Panc1 (cell line): ENCODE measurements at regions not wholly inside any gene's neighbourhood (a gene's known extent, or its start where the extent isn't known, plus 50 kb on each side); places are given as distances from the start of the nearest gene placed in this dataset.
"Not testable (repeated sequence)": the region's sequence is repeated elsewhere in the genome, so short reads cannot be mapped to it uniquely, and the experiment has no call there.

ENCODE experiments used
- ATAC-seq: fragments of 200-7000 bp; cut with Tn5 transposase; 2 replicates; pipeline ENCODE4 v1.9.1; 2020; ENCODE audit warnings: mild to moderate bottlenecking, moderate library complexity
- BruUV-seq: library from RNA; stranded (reverse); fragments of 400-500 nt; replicated peaks from 2 replicates; lab custom pipeline; 2021; lab: Mats Ljungman, UMichigan
- CTCF ChIA-PET: fragments of 300-600 bp; sonication (Branson Sonifier 250); formaldehyde crosslinking; loops from one replicate; lab custom pipeline; 2022; ENCODE audit warnings: antibody characterized with exemption; lab: Charles Lee
- POLR2A ChIA-PET: fragments of 300-600 bp; sonication (Branson Sonifier 250); formaldehyde crosslinking; loops from one replicate; lab custom pipeline; 2022; ENCODE audit warnings: antibody characterized with exemption; lab: Charles Lee
- DNase-seq: peaks from one replicate; pipeline ENCODE4 v3.0.0-alpha.2; 2010; ENCODE audit warnings: low read depth, low spot score
- H3K27ac ChIP-seq: 2 replicates; pipeline ENCODE4 v1.5.1; 2011; ENCODE audit warnings: mild to moderate bottlenecking, low read length, inconsistent platforms
- H3K27me3 ChIP-seq: fragments of 200-500 bp; sonication (Bioruptor generic); 2 replicates; pipeline ENCODE4 v1.6.0; 2014; ENCODE audit warnings: low read length, inconsistent platforms; ENCODE audit not compliant: control insufficient read depth, insufficient read depth
- H3K36me3 ChIP-seq: fragments of 200-500 bp; sonication (Bioruptor generic); 2 replicates; pipeline ENCODE4 v1.5.1; 2014; ENCODE audit warnings: inconsistent platforms, mild to moderate bottlenecking, low read length, moderate library complexity; ENCODE audit not compliant: control insufficient read depth, insufficient read depth
- H3K4me1 ChIP-seq: 2 replicates; pipeline ENCODE4 v1.5.1; 2011; ENCODE audit warnings: inconsistent platforms, mild to moderate bottlenecking, low read length, moderate library complexity; ENCODE audit not compliant: control insufficient read depth, insufficient read depth
- H3K4me3 ChIP-seq, 2 experiments: 2 replicates each; pipeline ENCODE4 v1.5.1; 2011 to 2012; ENCODE audit warnings: low read depth in 2 of 2, low read length in 2 of 2, mild to moderate bottlenecking in 2 of 2, inconsistent platforms in 1 of 2, moderate library complexity in 1 of 2
- H3K9me3 ChIP-seq: fragments of 200-500 bp; sonication (Bioruptor generic); 2 replicates; pipeline ENCODE4 v1.5.1; 2014; ENCODE audit warnings: low read depth, mild to moderate bottlenecking, inconsistent platforms, low read length, moderate library complexity; ENCODE audit not compliant: control insufficient read depth, insufficient read depth
- in situ Hi-C: cut with HindIII; loops from 2 replicates; pipeline ENCODE4 v1.10.0; 2016; ENCODE audit warnings: low sequenced_read_pairs, low pct_unique_long_range_greater_than_20kb
- intact Hi-C: fragments of 100-400 bp; cut with micrococcal nuclease; formaldehyde crosslinking; loops from one replicate; pipeline ENCODE4 v1.10.0; 2022; ENCODE audit not compliant: unreplicated experiment

DNA sequence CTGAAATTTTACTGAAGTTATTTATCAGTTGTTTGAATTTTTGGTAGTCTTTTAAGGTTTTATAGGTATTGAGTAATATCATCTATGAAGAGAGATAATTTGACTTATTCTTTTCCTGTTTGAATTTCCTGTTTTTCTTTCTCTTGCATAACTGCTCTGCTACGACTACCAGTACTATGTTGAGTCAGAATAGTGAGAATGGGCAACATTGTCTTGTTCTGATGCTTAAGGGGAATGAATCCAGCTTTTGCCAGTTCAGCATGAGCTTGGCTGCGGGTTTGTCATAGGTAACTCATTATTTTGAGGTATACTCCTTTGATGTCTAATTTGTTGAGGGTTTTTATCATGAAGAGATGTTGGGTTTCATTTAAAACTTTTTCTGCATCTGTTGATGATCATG is 102.2 kb downstream of the MALL start:
- H3K4me1 ChIP-seq, intact Hi-C loops, BruUV-seq, POLR2A ChIA-PET, H3K27ac ChIP-seq, DNase-seq, in situ Hi-C loops, H3K4me3 ChIP-seq, ATAC-seq, H3K36me3 ChIP-seq, H3K27me3 ChIP-seq, H3K9me3 ChIP-seq, CTCF ChIA-PET: not testable (repeated sequence)

DNA sequence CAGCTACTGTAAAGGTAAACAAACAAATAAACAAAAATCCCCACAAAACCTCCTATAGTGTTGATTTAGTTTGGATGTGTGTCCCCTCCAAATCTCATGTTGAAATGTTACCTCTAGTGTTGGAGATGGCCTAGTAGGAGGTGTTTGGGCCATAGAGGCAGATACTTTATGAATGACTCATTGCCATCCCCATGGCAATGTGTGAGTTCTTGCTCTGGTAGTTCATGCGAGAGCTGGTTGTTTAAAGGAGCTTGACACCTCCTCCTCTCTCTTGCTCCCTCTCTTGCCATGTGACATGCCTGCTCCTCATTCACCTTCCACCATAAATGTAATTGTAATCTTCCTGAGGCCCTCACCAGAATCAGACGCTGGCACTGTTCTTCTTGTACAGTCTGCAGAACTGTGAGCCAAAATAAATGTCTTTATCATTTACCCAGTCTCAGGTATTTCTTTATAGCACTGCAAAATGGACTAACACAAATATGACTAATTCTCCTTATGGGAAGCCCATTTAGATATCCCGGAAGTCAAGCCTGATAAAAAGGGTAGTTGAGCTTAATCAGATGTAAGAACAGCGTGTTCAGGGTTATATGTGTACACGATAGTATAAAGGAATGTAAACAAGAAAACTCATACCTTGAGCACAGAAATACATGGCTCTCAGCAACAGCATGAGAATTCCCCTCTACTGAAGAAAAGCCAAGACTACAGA is 99.1 kb downstream of the MALL start:
- H3K9me3 ChIP-seq, POLR2A ChIA-PET, H3K27ac ChIP-seq, in situ Hi-C loops, H3K4me3 ChIP-seq, intact Hi-C loops, H3K27me3 ChIP-seq, CTCF ChIA-PET, H3K4me1 ChIP-seq, DNase-seq, H3K36me3 ChIP-seq, BruUV-seq: not testable (repeated sequence)
- ATAC-seq = peak; percentile 98

DNA sequence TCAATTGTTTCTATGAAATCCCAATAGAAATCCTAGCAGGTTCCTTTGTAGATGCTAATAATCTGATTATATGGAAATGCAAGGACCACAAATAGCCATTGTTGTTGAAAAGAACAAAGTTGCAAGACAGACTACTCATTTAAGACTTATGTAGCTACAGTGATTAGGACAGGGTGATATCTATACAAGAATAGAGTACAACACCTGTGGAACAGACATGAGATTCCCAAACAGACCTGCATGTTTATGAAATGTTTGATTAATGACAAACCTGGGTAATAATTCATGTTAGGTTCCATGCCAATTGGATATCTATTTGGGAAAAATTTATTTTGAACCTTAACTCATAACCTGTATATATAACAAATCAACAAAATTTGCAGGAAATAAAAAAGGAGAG is 95.4 kb downstream of the MALL start:
- DNase-seq, H3K4me1 ChIP-seq, H3K4me3 ChIP-seq, H3K9me3 ChIP-seq, CTCF ChIA-PET, POLR2A ChIA-PET, ATAC-seq, intact Hi-C loops, in situ Hi-C loops, H3K27ac ChIP-seq, H3K27me3 ChIP-seq, H3K36me3 ChIP-seq, BruUV-seq: not testable (repeated sequence)

DNA sequence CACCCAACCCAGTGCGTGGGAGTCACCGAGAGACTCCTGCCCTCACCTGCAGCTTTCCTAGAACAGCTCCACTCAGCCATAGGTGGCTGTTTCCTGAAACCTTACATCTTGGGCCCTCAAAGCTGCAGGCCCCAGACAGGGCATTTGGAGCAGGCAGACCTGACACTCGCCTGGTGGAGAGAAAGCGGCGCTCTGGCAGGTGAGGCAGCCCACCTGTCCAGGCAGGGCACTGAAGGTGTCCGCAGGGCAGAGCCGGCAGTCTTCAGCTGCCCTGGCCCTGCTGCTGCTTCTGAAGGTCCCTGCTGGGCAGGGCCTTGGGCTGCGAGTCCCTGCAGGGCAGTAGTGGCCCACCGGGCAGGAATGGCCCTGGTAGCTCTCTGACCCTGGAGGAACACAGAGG is 93.3 kb downstream of the MALL start:
- CTCF ChIA-PET, POLR2A ChIA-PET, H3K4me3 ChIP-seq, DNase-seq, intact Hi-C loops, H3K9me3 ChIP-seq, H3K27me3 ChIP-seq, in situ Hi-C loops, H3K4me1 ChIP-seq, H3K36me3 ChIP-seq, BruUV-seq, H3K27ac ChIP-seq: not testable (repeated sequence)
- ATAC-seq = peak; percentile 15; the same call in 1 of the 2 replicates

GRCh38 chr2:110026126-110026785 is 89.4 kb downstream of the MALL start:
- DNase-seq, POLR2A ChIA-PET, H3K4me1 ChIP-seq, H3K27me3 ChIP-seq, H3K9me3 ChIP-seq, H3K27ac ChIP-seq, H3K4me3 ChIP-seq, in situ Hi-C loops, H3K36me3 ChIP-seq, BruUV-seq, intact Hi-C loops, CTCF ChIA-PET: not testable (repeated sequence)
- peak; percentile 74 for ATAC-seq

DNA sequence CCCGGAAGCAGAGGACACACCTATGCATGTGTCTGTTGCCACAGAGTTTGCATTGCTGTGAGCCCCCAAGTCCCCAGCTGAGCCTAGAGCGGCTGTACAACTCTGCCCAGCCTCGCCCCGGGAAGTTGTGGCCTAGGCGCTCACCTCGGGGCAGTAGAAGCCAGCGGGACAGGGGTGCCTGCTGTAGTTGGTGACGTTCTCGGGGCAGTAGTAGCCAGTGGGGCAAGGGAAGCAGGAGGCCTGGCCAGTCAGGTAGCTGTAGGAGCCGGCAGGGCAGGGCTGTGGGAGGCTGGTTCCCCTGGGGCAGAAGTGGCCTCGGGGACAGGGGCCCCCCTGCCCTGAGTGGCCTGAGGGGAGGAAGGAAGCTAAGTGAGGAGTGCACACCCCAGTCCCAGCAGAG is 87.2 kb downstream of the MALL start:
- H3K4me3 ChIP-seq, intact Hi-C loops, H3K4me1 ChIP-seq, POLR2A ChIA-PET, DNase-seq, H3K27ac ChIP-seq, H3K27me3 ChIP-seq, H3K9me3 ChIP-seq, H3K36me3 ChIP-seq, CTCF ChIA-PET, BruUV-seq, in situ Hi-C loops: not testable (repeated sequence)
- ATAC-seq = 0 out of 2 replicates have a peak, but pooled peaks have one; percentile 4

- DNase-seq, intact Hi-C loops, H3K36me3 ChIP-seq, H3K9me3 ChIP-seq, CTCF ChIA-PET, H3K27ac ChIP-seq, POLR2A ChIA-PET, BruUV-seq, H3K4me3 ChIP-seq, ATAC-seq, H3K27me3 ChIP-seq, H3K4me1 ChIP-seq, in situ Hi-C loops: not testable (repeated sequence)
Observed at GRCh38 chr2:110030894-110031293, 84.7 kb downstream of the MALL start.
